Body of pancreas (tissue), 4 donors: ENCODE measurements at regions not wholly inside any gene's neighbourhood (a gene's known extent, or its start where the extent isn't known, plus 50 kb on each side); places are given as distances from the start of the nearest gene placed in this dataset.

Experiments used
- CTCF ChIP-seq, 7 experiments: fragments of 450-650 bp in 4 of 7; fragments of 200-600 bp in 3 of 7; sonication (generic) in 3 of 7; IDR thresholded peaks; one replicate each; pipeline ENCODE4 v1.5.1; 2016 to 2019; ENCODE audit warnings: antibody characterized with exemption in 7 of 7
- POLR2A ChIP-seq, 3 donors: fragments of 450-650 bp; IDR thresholded peaks; one replicate each; pipeline ENCODE4 v1.6.1; 2016; ENCODE audit warnings: antibody characterized with exemption in 3 of 3, mild to moderate bottlenecking in 2 of 3

DNA sequence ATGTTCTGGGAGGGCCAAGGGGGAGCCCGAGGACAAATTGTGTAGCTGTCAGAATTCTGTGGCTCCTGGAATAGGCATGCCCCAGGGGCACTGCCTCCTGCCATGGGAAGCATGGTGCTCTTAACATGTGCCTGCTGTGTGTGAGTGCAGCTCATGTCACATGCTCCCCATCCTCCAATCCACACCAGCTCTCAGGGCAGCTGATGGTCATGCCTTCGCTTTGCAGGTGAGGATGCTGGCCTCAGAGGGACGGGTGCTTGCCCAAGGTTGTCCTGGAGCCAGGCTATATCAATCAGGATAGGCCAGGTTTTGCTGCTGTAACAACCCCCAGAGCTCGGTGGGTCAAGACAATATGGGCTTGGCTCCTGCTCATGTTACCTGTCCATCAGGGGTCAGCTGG, 303.4 kb downstream of the RPS24 start:
- no peak for TF ChIP-seq POLR2A (IDR thresholded peaks at IDR 0.05)
- no peak for TF ChIP-seq CTCF (IDR thresholded peaks at IDR 0.05)
